Kidney epithelial cell (primary cell): ENCODE measurements at regions not wholly inside any gene's neighbourhood (a gene's known extent, or its start where the extent isn't known, plus 50 kb on each side); places are given as distances from the start of the nearest gene placed in this dataset.

Experiments used
- DNase-seq: peaks from one replicate; pipeline ENCODE4 v3.0.0-alpha.2; 2010; ENCODE audit warnings: low read depth
- H3K27me3 ChIP-seq: 2 replicates; pipeline ENCODE4 v1.6.0; 2011; ENCODE audit warnings: low read length; ENCODE audit not compliant: control insufficient read depth, insufficient read depth
- H3K36me3 ChIP-seq: 2 replicates; pipeline ENCODE4 v1.5.1; 2011; ENCODE audit warnings: low read length; ENCODE audit not compliant: control insufficient read depth, insufficient read depth
- H3K4me3 ChIP-seq: 2 replicates; pipeline ENCODE4 v1.5.1; 2011; ENCODE audit warnings: low read depth, mild to moderate bottlenecking, control low read depth, low read length
- TF ChIP-seq, protein P1 (sequence below): IDR thresholded peaks from 2 replicates; pipeline ENCODE4 v1.5.1; 2011; ENCODE audit warnings: mild to moderate bottlenecking, moderate library complexity, low read length, control low read depth, inconsistent platforms; ENCODE audit not compliant: insufficient read depth, poor library complexity, severe bottlenecking

DNA sequence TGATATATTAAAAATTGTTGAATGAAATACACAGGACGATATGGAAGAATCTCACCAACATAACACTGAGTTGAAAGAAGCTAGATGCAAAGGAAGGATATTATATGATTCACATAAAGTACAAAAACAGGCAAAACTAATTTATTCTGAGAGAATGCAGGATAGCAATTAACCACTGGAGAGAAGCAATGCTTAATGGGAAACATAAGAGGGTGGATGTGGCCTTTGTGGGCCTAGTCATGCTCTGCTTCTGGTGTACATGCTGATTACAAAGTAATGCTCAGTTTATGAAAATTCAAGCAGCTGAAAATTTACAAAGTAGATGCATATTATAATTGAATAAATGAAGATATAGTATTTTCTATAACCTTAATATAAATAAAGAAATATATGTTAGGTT, 326.4 kb upstream of the ADAMTS5 start:
- no peaks in the 10 kb centered on the region for H3K36me3 ChIP-seq
- TF ChIP-seq, protein P1, sequence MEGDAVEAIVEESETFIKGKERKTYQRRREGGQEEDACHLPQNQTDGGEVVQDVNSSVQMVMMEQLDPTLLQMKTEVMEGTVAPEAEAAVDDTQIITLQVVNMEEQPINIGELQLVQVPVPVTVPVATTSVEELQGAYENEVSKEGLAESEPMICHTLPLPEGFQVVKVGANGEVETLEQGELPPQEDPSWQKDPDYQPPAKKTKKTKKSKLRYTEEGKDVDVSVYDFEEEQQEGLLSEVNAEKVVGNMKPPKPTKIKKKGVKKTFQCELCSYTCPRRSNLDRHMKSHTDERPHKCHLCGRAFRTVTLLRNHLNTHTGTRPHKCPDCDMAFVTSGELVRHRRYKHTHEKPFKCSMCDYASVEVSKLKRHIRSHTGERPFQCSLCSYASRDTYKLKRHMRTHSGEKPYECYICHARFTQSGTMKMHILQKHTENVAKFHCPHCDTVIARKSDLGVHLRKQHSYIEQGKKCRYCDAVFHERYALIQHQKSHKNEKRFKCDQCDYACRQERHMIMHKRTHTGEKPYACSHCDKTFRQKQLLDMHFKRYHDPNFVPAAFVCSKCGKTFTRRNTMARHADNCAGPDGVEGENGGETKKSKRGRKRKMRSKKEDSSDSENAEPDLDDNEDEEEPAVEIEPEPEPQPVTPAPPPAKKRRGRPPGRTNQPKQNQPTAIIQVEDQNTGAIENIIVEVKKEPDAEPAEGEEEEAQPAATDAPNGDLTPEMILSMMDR: no peak
- H3K4me3 ChIP-seq: no peak overlapping the region
- H3K27me3 ChIP-seq: no peaks in the 10 kb centered on the region
- no peak for DNase-seq

DNA sequence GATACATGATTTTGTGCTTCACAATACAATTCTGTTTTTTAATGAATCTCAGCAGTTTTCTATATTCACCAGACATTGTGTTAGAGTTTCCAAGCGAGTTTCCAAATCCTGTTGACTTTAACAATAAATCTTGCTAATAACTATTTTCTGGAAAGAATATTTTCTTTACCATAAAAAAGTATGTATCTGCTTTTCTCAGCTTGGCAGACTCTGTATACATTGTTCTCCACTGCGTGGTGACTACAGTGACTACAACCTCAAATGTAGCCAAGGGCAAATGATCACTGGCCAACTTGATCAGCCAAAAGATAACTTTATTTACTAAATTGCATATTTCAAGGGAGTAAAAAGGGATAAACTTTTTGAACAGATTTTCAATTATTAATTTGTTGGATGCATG, 325.9 kb upstream of the ADAMTS5 start:
- no peaks in the 10 kb centered on the region for H3K36me3 ChIP-seq
- DNase-seq: no peak
- H3K4me3 ChIP-seq: no peak overlapping the region
- TF ChIP-seq, protein P1: no peak
- H3K27me3 ChIP-seq: no peaks in the 10 kb centered on the region

DNA sequence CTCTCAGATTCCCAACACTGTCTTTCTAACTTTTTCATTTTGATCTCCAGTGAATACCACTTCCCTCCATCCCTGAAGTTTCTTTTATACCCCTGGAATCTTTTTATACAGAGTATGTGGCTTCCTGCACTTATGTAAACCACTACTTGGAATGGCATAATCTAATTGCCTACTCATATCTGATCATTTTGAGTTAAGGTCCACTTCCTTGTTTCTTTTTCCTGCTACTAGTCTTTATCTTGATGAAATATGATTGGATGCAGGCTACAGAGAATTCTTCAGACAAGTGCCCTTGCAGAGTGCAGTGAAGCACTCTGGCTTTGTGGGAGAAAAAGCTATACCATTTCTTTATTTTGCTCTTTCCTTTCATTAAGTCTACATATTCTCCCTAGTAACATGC, 325.3 kb upstream of the ADAMTS5 start:
- TF ChIP-seq, protein P1: no peak
- no peak for DNase-seq
- Histone ChIP-seq H3K4me3 (no peak overlapping the region), H3K27me3 (no peaks in the 10 kb centered on the region), H3K36me3 (no peaks in the 10 kb centered on the region)

DNA sequence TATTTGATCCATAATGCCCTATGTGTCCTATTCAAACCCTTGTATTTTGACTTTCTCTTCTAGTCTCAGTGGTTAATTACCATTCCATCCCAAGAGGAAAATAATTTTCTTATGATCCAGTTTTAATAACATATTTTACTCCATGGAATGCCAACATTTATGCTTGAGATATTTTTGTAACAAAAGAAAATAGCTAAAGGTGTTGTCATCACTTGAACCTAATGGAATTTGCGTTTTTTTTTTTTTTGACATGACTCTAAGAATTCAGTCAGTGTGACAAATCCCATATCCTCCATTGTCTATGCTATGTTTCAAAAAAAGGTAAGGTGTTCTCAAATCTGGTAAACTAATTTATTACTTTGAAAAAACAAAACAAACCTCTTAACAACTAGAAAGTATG, 324.1 kb upstream of the ADAMTS5 start:
- no peak for DNase-seq
- Histone ChIP-seq H3K27me3 (no peaks in the 10 kb centered on the region), H3K4me3 (no peak overlapping the region), H3K36me3 (no peaks in the 10 kb centered on the region)
- TF ChIP-seq, protein P1: no peak

DNA sequence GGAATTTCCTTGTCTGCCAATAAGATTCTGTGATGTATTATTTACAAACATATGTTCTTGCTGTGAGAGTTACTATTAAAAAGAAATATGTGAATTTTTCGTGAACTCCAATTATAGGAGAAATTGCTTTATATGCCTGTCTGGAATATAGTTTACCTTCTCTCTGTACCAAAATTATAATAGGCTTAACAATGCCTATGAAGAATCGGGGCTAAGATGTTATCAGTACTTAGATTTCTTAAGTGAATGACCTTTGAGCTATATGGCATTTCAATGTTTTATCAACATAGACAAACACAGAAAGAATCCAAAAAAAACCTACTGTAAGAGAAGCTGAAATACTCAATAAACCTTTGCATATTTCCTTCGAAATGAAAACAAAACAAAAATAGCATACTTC, 323.1 kb upstream of the ADAMTS5 start:
- Histone ChIP-seq H3K36me3 (no peaks in the 10 kb centered on the region), H3K4me3 (no peak overlapping the region), H3K27me3 (no peaks in the 10 kb centered on the region)
- DNase-seq: no peak
- TF ChIP-seq, protein P1: no peak

DNA sequence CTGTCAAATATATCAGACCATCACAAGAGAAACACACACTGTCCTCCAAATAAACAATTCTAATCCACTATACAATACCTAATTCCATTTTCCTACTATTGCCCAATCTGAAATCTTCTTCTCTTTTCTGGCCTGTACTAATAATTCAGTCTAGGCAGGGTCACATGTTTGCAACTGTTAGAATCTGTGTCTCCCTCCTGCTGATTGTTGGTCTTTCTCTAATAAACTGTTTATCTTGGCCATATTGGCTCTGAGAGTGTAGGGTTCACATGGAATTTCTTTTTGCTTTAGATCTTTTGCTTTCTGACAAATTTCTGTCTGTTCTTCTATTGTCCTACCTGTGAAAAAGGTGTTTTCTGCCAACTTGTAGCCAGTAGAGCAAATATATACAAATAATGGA, 319.9 kb upstream of the ADAMTS5 start:
- Histone ChIP-seq H3K27me3 (no peaks in the 10 kb centered on the region), H3K4me3 (no peak overlapping the region), H3K36me3 (no peaks in the 10 kb centered on the region)
- no peak for DNase-seq
- TF ChIP-seq, protein P1: no peak
